ENCODE measurements at regions not wholly inside any gene's neighbourhood (a gene's known extent, or its start where the extent isn't known, plus 50 kb on each side); places are given as distances from the start of the nearest gene placed in this dataset.

- TF ChIP-seq SP1 (IDR thresholded peaks at IDR 0.05) (no peak), NFRKB (IDR thresholded peaks at IDR 0.05) (no peak), CTBP1 (IDR thresholded peaks at IDR 0.05; ENCODE audit: borderline replicate concordance) (no peak), TARDBP (IDR thresholded peaks at IDR 0.05) (no peak), ZNF384 (IDR thresholded peaks at IDR 0.05) (no peak), PKNOX1 (IDR thresholded peaks at IDR 0.05) (no peak), ARNT (IDR thresholded peaks at IDR 0.05) (no peak)
- DNase-seq (ENCODE audit: extremely low spot score), result peak; percentile 3
- CTCF ChIA-PET, result no interaction called here
- POLR2A ChIA-PET, result no interaction called here
Measured at GRCh38 chr2:71938659-71939587, 208.7 kb downstream of the CYP26B1 start.

- TF ChIP-seq ARNT (IDR thresholded peaks at IDR 0.05) (no peak), ELF4 (IDR thresholded peaks at IDR 0.05) (no peak), PKNOX1 (IDR thresholded peaks at IDR 0.05) (no peak), TARDBP (IDR thresholded peaks at IDR 0.05) (no peak), ZNF384 (IDR thresholded peaks at IDR 0.05) (no peak), SUZ12 (IDR thresholded peaks at IDR 0.05) (no peak), SP1 (IDR thresholded peaks at IDR 0.05) (no peak), LEF1 (IDR thresholded peaks at IDR 0.05; ENCODE audit: borderline replicate concordance) (no peak), FOXM1 (IDR thresholded peaks at IDR 0.05; ENCODE audit: borderline replicate concordance) (no peak), BHLHE40 (IDR thresholded peaks at IDR 0.05; ENCODE audit: borderline replicate concordance) (no peak), HDGF (IDR thresholded peaks at IDR 0.05; ENCODE audit: borderline replicate concordance) (no peak), CTBP1 (IDR thresholded peaks at IDR 0.05; ENCODE audit: borderline replicate concordance) (no peak), L3MBTL2 (conservative IDR thresholded peaks at IDR 0.05) (no peak), FOXA1 (IDR thresholded peaks at IDR 0.05) (no peak), FOXK2 (IDR thresholded peaks at IDR 0.05) (no peak), NFRKB (IDR thresholded peaks at IDR 0.05) (no peak)
Measured at GRCh38 chr2:71938108-71938507, 209.6 kb downstream of the CYP26B1 start.

GRCh38 chr2:71937396-71937795 is 210.3 kb downstream of the CYP26B1 start:
- no peak for DNase-seq (ENCODE audit: extremely low spot score)
- POLR2A ChIA-PET, result no interaction called here
- TF ChIP-seq ARNT (IDR thresholded peaks at IDR 0.05), result no peak
- TF ChIP-seq SP1 (IDR thresholded peaks at IDR 0.05), result no peak
- no peak for TF ChIP-seq HDGF (IDR thresholded peaks at IDR 0.05; ENCODE audit: borderline replicate concordance)
- CTCF ChIA-PET, result no interaction called here

More at GRCh38 chr2:71938108-71938507, 209.6 kb downstream of the CYP26B1 start:
- CTCF ChIA-PET, result no interaction called here
- peak; percentile 1 for DNase-seq (ENCODE audit: extremely low spot score)
- POLR2A ChIA-PET, result no interaction called here

GRCh38 chr2:71936076-71937030 is 211.3 kb downstream of the CYP26B1 start:
- ChIA-PET CTCF (interaction anchor here (1.9 kb wide), 1 partner anchor 12 kb away, joined by 6 read pairs; no protein-coding TSS in a partner anchor), POLR2A (no interaction called here)
- DNase-seq (ENCODE audit: extremely low spot score), result peak; percentile 1

GRCh38 chr2:71935262-71935848 is 212.3 kb downstream of the CYP26B1 start:
- CTCF ChIA-PET, result interaction anchor here (1.9 kb wide), 1 partner anchor 11 kb away, joined by 6 read pairs; no protein-coding TSS in a partner anchor
- peak; percentile 2 for DNase-seq (ENCODE audit: extremely low spot score)
- TF ChIP-seq PKNOX1 (IDR thresholded peaks at IDR 0.05) (no peak), FOXA1 (IDR thresholded peaks at IDR 0.05) (no peak), FOXM1 (IDR thresholded peaks at IDR 0.05; ENCODE audit: borderline replicate concordance) (no peak), SUZ12 (IDR thresholded peaks at IDR 0.05) (no peak), BHLHE40 (IDR thresholded peaks at IDR 0.05; ENCODE audit: borderline replicate concordance) (no peak), FOXK2 (IDR thresholded peaks at IDR 0.05) (no peak)
- POLR2A ChIA-PET, result no interaction called here

More at GRCh38 chr2:71936076-71937030, 211.3 kb downstream of the CYP26B1 start:
- TF ChIP-seq FOXK2 (IDR thresholded peaks at IDR 0.05), result no peak
- no peak for TF ChIP-seq LEF1 (IDR thresholded peaks at IDR 0.05; ENCODE audit: borderline replicate concordance)
- TF ChIP-seq FOXM1 (IDR thresholded peaks at IDR 0.05; ENCODE audit: borderline replicate concordance), result no peak
- TF ChIP-seq SUZ12 (IDR thresholded peaks at IDR 0.05), result no peak

Measured in HEK293T (cell line).